ENCODE measurements at regions not wholly inside any gene's neighbourhood (a gene's known extent, or its start where the extent isn't known, plus 50 kb on each side); places are given as distances from the start of the nearest gene placed in this dataset.

DNA sequence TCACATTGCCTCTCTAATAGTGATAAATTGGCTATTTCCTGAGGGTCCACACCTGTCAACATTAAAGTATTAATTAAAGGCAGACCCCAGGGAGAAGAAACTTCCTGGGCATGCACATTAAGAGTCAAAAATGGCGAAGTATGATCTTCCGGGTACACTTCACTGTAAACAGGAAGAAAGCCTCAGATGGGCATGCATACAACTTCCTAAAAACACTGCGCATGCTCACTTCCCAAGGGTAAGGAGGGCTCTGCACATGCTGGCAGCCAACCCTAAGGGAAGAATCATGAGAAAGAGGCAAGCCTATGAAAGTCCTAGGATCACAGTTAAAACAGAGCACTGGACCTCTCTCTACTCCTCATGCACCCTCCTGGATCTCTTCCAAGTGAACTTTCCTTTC is 80.1 kb upstream of the IMMP2L start:
- no peak overlapping the region for H3K27ac Mint-ChIP-seq
- TF ChIP-seq CTCF (IDR thresholded peaks at IDR 0.05): no peak
- H3K4me1 Mint-ChIP-seq: no peaks in the 10 kb centered on the region
- no peaks in the 10 kb centered on the region for H3K36me3 Mint-ChIP-seq (ENCODE audit: low read depth)
- POLR2A ChIA-PET: no interaction called here
- no peak for ATAC-seq (ENCODE audit: low read depth)
- peaks cover 13% of the 10 kb centered on the region for H3K27me3 Mint-ChIP-seq
- no peak overlapping the region for H3K4me3 Mint-ChIP-seq
- no peak for DNase-seq
- no peaks in the 10 kb centered on the region for H3K9me3 Mint-ChIP-seq
- CTCF ChIA-PET: no interaction called here
- intact Hi-C loops (cut with micrococcal nuclease): no loop called here

DNA sequence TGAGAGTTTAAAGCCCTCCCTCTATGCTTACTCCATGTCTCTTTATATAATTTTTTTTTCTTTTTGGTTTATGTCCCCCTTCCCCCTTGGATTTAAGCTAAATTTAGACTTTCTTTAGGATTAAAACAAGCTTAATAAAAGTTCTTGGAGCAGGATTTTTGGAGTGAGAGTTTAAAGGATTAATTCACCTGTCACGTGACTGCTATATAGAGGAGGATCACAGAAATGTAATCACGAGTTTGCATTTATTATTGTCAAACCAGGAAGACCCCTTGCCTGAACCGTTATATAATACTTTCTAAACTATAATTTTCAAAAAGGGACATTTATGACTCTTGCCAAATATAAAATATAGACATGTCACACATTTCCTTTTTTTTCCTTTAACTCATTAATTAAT is 78.1 kb upstream of the IMMP2L start:
- no peaks in the 10 kb centered on the region for H3K9me3 Mint-ChIP-seq
- ATAC-seq (ENCODE audit: low read depth) (no peak), DNase-seq (no peak)
- ChIA-PET POLR2A (no interaction called here), CTCF (no interaction called here)
- TF ChIP-seq CTCF (IDR thresholded peaks at IDR 0.05): no peak
- H3K27ac Mint-ChIP-seq: no peak overlapping the region
- H3K4me3 Mint-ChIP-seq: no peak overlapping the region
- intact Hi-C loops (cut with micrococcal nuclease): no loop called here
- no peaks in the 10 kb centered on the region for H3K4me1 Mint-ChIP-seq
- peaks cover 15% of the 10 kb centered on the region for H3K27me3 Mint-ChIP-seq
- H3K36me3 Mint-ChIP-seq (ENCODE audit: low read depth): no peaks in the 10 kb centered on the region

DNA sequence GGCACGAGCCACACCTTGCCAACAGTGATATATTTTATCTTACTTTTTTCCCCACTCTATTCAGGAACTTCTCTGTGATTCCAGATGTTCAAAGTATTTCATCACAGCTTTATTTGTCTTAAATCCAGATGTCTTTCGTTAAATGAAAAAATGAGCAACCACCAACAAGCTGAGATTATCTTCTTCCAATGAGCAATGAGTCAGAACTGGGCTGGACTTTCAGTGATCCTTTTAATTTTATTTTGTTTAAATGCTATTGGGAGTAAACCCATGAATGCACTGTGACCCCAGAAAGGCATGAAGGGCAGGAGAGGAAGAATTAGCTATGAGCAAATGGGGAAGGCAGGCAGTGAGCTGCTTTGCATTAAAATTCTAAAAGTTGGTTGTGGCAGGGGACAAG is 77.6 kb upstream of the IMMP2L start:
- H3K36me3 Mint-ChIP-seq (ENCODE audit: low read depth): no peaks in the 10 kb centered on the region
- intact Hi-C loops (cut with micrococcal nuclease): no loop called here
- no peak overlapping the region for H3K27ac Mint-ChIP-seq
- ATAC-seq (ENCODE audit: low read depth): no peak
- no peaks in the 10 kb centered on the region for H3K9me3 Mint-ChIP-seq
- POLR2A ChIA-PET: no interaction called here
- CTCF ChIA-PET: no interaction called here
- DNase-seq: no peak
- H3K4me3 Mint-ChIP-seq: no peak overlapping the region
- H3K27me3 Mint-ChIP-seq: peaks cover 15% of the 10 kb centered on the region
- H3K4me1 Mint-ChIP-seq: no peaks in the 10 kb centered on the region
- no peak for TF ChIP-seq CTCF (IDR thresholded peaks at IDR 0.05)

DNA sequence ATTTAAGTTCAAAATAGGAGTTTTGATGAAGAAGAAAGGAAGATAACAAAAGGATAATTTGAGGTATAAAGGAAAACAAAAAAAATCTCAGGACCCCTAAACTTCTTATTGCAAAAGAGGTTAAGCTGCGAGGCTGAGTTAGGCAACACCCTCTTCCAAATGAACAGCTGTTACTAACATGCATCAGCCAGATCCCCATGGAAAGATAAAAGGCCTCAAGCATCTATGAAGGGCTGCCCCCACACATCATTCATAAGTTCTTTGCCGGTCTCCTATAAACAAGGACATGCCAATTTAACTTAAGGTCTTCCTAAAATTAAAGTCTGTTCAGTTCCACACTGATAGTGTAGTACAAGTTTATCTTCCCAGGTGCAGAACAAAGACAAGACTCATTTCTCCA is 75.8 kb upstream of the IMMP2L start:
- Mint-ChIP-seq H3K27ac (no peak overlapping the region), H3K9me3 (no peaks in the 10 kb centered on the region)

GRCh38 chr7:111633878-111634277 is 71.6 kb upstream of the IMMP2L start:
- Mint-ChIP-seq H3K36me3 (ENCODE audit: low read depth) (no peaks in the 10 kb centered on the region), H3K9me3 (peaks cover 19% of the 10 kb centered on the region), H3K4me1 (no peaks in the 10 kb centered on the region), H3K27me3 (peaks cover 12% of the 10 kb centered on the region), H3K27ac (no peak overlapping the region), H3K4me3 (no peak overlapping the region)
- DNase-seq (no peak), ATAC-seq (ENCODE audit: low read depth) (no peak)
- intact Hi-C loops (cut with micrococcal nuclease): no loop called here
- ChIA-PET CTCF (interaction anchor here (0.5 kb wide), 1 partner anchor 12 kb away, joined by 3 read pairs; no protein-coding TSS in a partner anchor), POLR2A (no interaction called here)
- no peak for TF ChIP-seq CTCF (IDR thresholded peaks at IDR 0.05)

More for the DNA sequence above, 75.8 kb upstream of the IMMP2L start:
- H3K4me1 Mint-ChIP-seq: no peaks in the 10 kb centered on the region
- DNase-seq: no peak
- no peaks in the 10 kb centered on the region for H3K36me3 Mint-ChIP-seq (ENCODE audit: low read depth)
- POLR2A ChIA-PET: no interaction called here
- H3K4me3 Mint-ChIP-seq: no peak overlapping the region
- no peak for TF ChIP-seq CTCF (IDR thresholded peaks at IDR 0.05)
- peaks cover 15% of the 10 kb centered on the region for H3K27me3 Mint-ChIP-seq
- no peak for ATAC-seq (ENCODE audit: low read depth)
- intact Hi-C loops (cut with micrococcal nuclease): no loop called here
- CTCF ChIA-PET: no interaction called here
